Endothelial cell of umbilical vein (primary cell): ENCODE measurements at regions not wholly inside any gene's neighbourhood (a gene's known extent, or its start where the extent isn't known, plus 50 kb on each side); places are given as distances from the start of the nearest gene placed in this dataset.

Source experiments
- BruUV-seq: library from RNA; stranded (reverse); fragments of 400-500 nt; replicated peaks from 2 replicates; lab custom pipeline; 2021; lab: Mats Ljungman, UMichigan
- CTCF ChIA-PET: fragments of 300-600, 350-600 bp; sonication (Branson Sonifier 250); formaldehyde crosslinking; loops from one replicate; lab custom pipeline; 2021; ENCODE audit warnings: antibody characterized with exemption, inconsistent platforms; lab: Charles Lee
- POLR2A ChIA-PET: fragments of 300-600, 350-600 bp; sonication (Branson Sonifier 250); formaldehyde crosslinking; loops from one replicate; lab custom pipeline; 2021; ENCODE audit warnings: antibody characterized with exemption, inconsistent platforms; lab: Charles Lee
- DNase-seq: peaks from one replicate; pipeline ENCODE4 v3.0.0-alpha.2; 2011; ENCODE audit warnings: low read depth, low spot score
- FAIRE-seq: peaks from 2 replicates; lab custom pipeline; 2011; peaks lifted over from hg19 to GRCh38; lab: Jason Lieb, UNC
- H2AFZ ChIP-seq: 2 replicates; pipeline ENCODE4 v1.6.0; 2012; ENCODE audit warnings: low read depth, low read length, control low read depth, inconsistent platforms
- H3K27ac ChIP-seq: 2 replicates; pipeline ENCODE4 v1.5.1; 2011; ENCODE audit warnings: low read depth, mild to moderate bottlenecking, control low read depth, low read length, moderate library complexity; ENCODE audit not compliant: insufficient read depth
- H3K27me3 ChIP-seq, 2 experiments: 2 replicates each; pipeline versions ENCODE4 v1.6.0 to v1.6.1; 2011; ENCODE audit warnings: low read length in 2 of 2, mixed read lengths in 1 of 2; ENCODE audit not compliant: control insufficient read depth in 2 of 2, insufficient read depth in 2 of 2
- H3K36me3 ChIP-seq, 2 experiments: 2 replicates in 1 of 2; 3 replicates in 1 of 2; pipeline ENCODE4 v1.5.1; 2011; ENCODE audit warnings: low read length in 2 of 2, mild to moderate bottlenecking in 1 of 2, moderate library complexity in 1 of 2; ENCODE audit not compliant: control insufficient read depth in 2 of 2, insufficient read depth in 2 of 2; ENCODE audit errors: extremely low read depth in 1 of 2
- H3K4me1 ChIP-seq: 3 replicates; pipeline ENCODE4 v1.5.1; 2011; ENCODE audit warnings: mild to moderate bottlenecking, low read length; ENCODE audit not compliant: control insufficient read depth, insufficient read depth; ENCODE audit errors: extremely low read depth
- H3K4me2 ChIP-seq: 2 replicates; pipeline ENCODE4 v1.6.1; 2011; ENCODE audit warnings: low read length, control low read depth, mixed read lengths; ENCODE audit not compliant: insufficient read depth
- H3K4me3 ChIP-seq, 3 experiments: fragments of 200-600 bp in 1 of 3; sonication (generic), shearing (Covaris generic) in 1 of 3; replicated peaks in 1 of 3; 2 replicates each; pipeline ENCODE4 v1.5.1; 2011 to 2016; ENCODE audit warnings: control low read depth in 3 of 3, low read length in 3 of 3, mild to moderate bottlenecking in 2 of 3, inconsistent platforms in 1 of 3, low read depth in 1 of 3, moderate library complexity in 1 of 3; ENCODE audit not compliant: insufficient read depth in 1 of 3
- H3K79me2 ChIP-seq: 2 replicates; pipeline ENCODE4 v1.6.0; 2012; ENCODE audit warnings: low read length, inconsistent platforms; ENCODE audit not compliant: control insufficient read depth, insufficient read depth
- H3K9ac ChIP-seq: replicated peaks from 2 replicates; pipeline ENCODE3; 2011; ENCODE audit warnings: low read length, control low read depth; ENCODE audit not compliant: insufficient read depth; ENCODE audit errors: extremely low read depth
- H3K9me1 ChIP-seq: replicated peaks from 3 replicates; pipeline ENCODE4 v1.6.0; 2011; ENCODE audit warnings: mild to moderate bottlenecking, low read length; ENCODE audit not compliant: control insufficient read depth, insufficient read depth; ENCODE audit errors: extremely low read depth
- H3K9me3 ChIP-seq: replicated peaks from 2 replicates; pipeline ENCODE4 v1.5.1; 2012; ENCODE audit warnings: low read length, inconsistent platforms; ENCODE audit not compliant: control insufficient read depth, insufficient read depth
- H4K20me1 ChIP-seq: replicated peaks from 2 replicates; pipeline ENCODE3; 2011; ENCODE audit warnings: mild to moderate bottlenecking, low read length; ENCODE audit not compliant: control insufficient read depth, insufficient read depth; ENCODE audit errors: extremely low read depth
- EZH2 ChIP-seq: IDR thresholded peaks from 2 replicates; pipeline ENCODE4 v1.6.1; 2012; ENCODE audit warnings: borderline replicate concordance, low read depth, mild to moderate bottlenecking, moderate library complexity, low read length, inconsistent platforms; ENCODE audit not compliant: severe bottlenecking
- FOS ChIP-seq: IDR thresholded peaks from 2 replicates; pipeline ENCODE4 v1.6.1; 2011; ENCODE audit warnings: mild to moderate bottlenecking, low read length, moderate library complexity, borderline replicate concordance; ENCODE audit not compliant: insufficient read depth
- GATA2 ChIP-seq: IDR thresholded peaks from 2 replicates; pipeline ENCODE4 v1.7.0; 2011; ENCODE audit warnings: low read depth, mild to moderate bottlenecking, moderate library complexity, mixed read lengths, low read length; ENCODE audit not compliant: insufficient read length, insufficient read depth
- JUN ChIP-seq: IDR thresholded peaks from 2 replicates; pipeline ENCODE4 v1.6.1; 2011; ENCODE audit warnings: borderline replicate concordance, low read depth; ENCODE audit not compliant: insufficient read length, insufficient read depth
- MYC ChIP-seq: IDR thresholded peaks from one replicate; pipeline ENCODE4 v1.6.1; 2011; ENCODE audit warnings: mild to moderate bottlenecking, low read depth, low read length
- POLR2A ChIP-seq: IDR thresholded peaks from 2 replicates; pipeline ENCODE4 v1.6.1; 2012; ENCODE audit warnings: low read depth, mild to moderate bottlenecking, control low read depth, low read length
- POLR2AphosphoS5 ChIP-seq: IDR thresholded peaks from 2 replicates; pipeline ENCODE4 v1.6.1; 2012; ENCODE audit warnings: low read depth, mild to moderate bottlenecking, control low read depth, low read length, moderate library complexity; ENCODE audit not compliant: insufficient read depth
- dilution Hi-C: fragments of 300-500 bp; cut with MboI; formaldehyde crosslinking; loops from one replicate; pipeline ENCODE4 v1.15.0; 2019; ENCODE audit warnings: low sequenced_read_pairs; ENCODE audit not compliant: extremely low pct_ligation_motif_present
- intact Hi-C: fragments of 100-400 bp; cut with micrococcal nuclease; formaldehyde crosslinking; loops from one replicate; pipeline ENCODE4 v1.10.0; 2022
- TF ChIP-seq, protein P1 (sequence below), 2 donors: IDR thresholded peaks; 1 replicate in 1 of 2; 2 replicates in 1 of 2; pipeline ENCODE4 v1.5.1; 2011; ENCODE audit warnings: low read length in 2 of 2, mild to moderate bottlenecking in 2 of 2, moderate library complexity in 2 of 2, control low read depth in 1 of 2, inconsistent platforms in 1 of 2, low read depth in 1 of 2; ENCODE audit not compliant: insufficient read depth in 1 of 2; ENCODE audit errors: extremely low read depth in 1 of 2
- TF ChIP-seq, protein P2 (sequence below): IDR thresholded peaks from 2 replicates; pipeline ENCODE4 v1.6.1; 2011; ENCODE audit not compliant: insufficient read depth, insufficient read length

DNA sequence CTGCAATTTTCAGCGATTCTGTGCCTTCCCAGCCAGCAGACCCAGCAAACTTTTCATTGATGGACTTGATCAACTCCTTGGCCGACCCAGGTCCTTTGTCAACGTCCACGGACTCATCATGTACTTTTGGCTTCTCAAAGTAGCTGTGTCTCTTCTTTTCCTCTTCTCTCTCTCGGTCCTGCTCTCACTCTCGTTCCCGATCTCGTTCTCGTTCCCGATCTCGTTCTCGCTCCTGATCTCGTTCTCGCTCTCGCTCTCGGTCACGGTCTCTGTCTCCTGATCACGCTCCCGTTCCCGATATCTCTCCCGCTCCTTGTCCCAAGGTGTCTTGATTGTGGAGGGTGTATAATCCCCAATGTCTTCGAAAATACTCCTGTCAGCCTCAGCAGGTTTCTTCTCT, 219.5 kb upstream of the FANCL start:
- H3K27me3 ChIP-seq, result peaks cover 0 to 3% of the 10 kb centered on the region in 2 experiments
- H2AFZ ChIP-seq, result no peak overlapping the region
- DNase-seq, result no peak
- H3K9me1 ChIP-seq, result no peaks in the 10 kb centered on the region
- no peaks in the 10 kb centered on the region for H3K79me2 ChIP-seq
- H3K36me3 ChIP-seq, result no peaks in the 10 kb centered on the region
- no peaks in the 10 kb centered on the region for H4K20me1 ChIP-seq
- no peak for TF ChIP-seq MYC
- TF ChIP-seq POLR2A, result no peak
- TF ChIP-seq POLR2AphosphoS5, result no peak
- no peak for TF ChIP-seq GATA2
- TF ChIP-seq, protein P1, sequence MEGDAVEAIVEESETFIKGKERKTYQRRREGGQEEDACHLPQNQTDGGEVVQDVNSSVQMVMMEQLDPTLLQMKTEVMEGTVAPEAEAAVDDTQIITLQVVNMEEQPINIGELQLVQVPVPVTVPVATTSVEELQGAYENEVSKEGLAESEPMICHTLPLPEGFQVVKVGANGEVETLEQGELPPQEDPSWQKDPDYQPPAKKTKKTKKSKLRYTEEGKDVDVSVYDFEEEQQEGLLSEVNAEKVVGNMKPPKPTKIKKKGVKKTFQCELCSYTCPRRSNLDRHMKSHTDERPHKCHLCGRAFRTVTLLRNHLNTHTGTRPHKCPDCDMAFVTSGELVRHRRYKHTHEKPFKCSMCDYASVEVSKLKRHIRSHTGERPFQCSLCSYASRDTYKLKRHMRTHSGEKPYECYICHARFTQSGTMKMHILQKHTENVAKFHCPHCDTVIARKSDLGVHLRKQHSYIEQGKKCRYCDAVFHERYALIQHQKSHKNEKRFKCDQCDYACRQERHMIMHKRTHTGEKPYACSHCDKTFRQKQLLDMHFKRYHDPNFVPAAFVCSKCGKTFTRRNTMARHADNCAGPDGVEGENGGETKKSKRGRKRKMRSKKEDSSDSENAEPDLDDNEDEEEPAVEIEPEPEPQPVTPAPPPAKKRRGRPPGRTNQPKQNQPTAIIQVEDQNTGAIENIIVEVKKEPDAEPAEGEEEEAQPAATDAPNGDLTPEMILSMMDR (IDR thresholded peaks at IDR 0.05; ENCODE audit: extremely low read depth in 1 of 2, insufficient read depth in 1 of 2, low read depth in 1 of 2, low read length in 2 of 2), result no peak
- TF ChIP-seq EZH2, result no peak
- TF ChIP-seq JUN, result no peak
- no peak for TF ChIP-seq FOS
- TF ChIP-seq, protein P2, sequence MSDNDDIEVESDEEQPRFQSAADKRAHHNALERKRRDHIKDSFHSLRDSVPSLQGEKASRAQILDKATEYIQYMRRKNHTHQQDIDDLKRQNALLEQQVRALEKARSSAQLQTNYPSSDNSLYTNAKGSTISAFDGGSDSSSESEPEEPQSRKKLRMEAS, result no peak
- H3K4me2 ChIP-seq, result no peak overlapping the region
- no peaks in the 10 kb centered on the region for H3K9me3 ChIP-seq
- CTCF ChIA-PET, result interaction anchor here (1.5 kb wide), 1 partner anchor 13 kb away, joined by 4 read pairs; no protein-coding TSS in a partner anchor
- POLR2A ChIA-PET, result no interaction called here
- no peaks in the 10 kb centered on the region for H3K4me1 ChIP-seq
- H3K27ac ChIP-seq, result no peak overlapping the region
- no peak overlapping the region for H3K4me3 ChIP-seq
- intact Hi-C loops, result no loop called here
- H3K9ac ChIP-seq, result no peak overlapping the region
- no TSS peak for BruUV-seq
- peak; percentile 43 for FAIRE-seq
- dilution Hi-C loops, result no loop called here
